PC-9 (cell line): ENCODE measurements at regions not wholly inside any gene's neighbourhood (a gene's known extent, or its start where the extent isn't known, plus 50 kb on each side); places are given as distances from the start of the nearest gene placed in this dataset.
"Not testable (repeated sequence)": the region's sequence is repeated elsewhere in the genome, so short reads cannot be mapped to it uniquely, and the experiment has no call there.

Source experiments
- EZH2 ChIP-seq: fragments of 200-600 bp; sonication (generic); IDR thresholded peaks from 2 replicates; pipeline ENCODE4 v1.8.0; 2017; ENCODE audit warnings: antibody characterized with exemption, low read depth
- TF ChIP-seq, protein P1 (sequence below): fragments of 200-600 bp; sonication (generic); conservative IDR thresholded peaks from 2 replicates; pipeline ENCODE4 v1.6.1; 2017; ENCODE audit warnings: mixed run types, antibody characterized with exemption, mild to moderate bottlenecking, moderate library complexity

- TF ChIP-seq, protein P1, sequence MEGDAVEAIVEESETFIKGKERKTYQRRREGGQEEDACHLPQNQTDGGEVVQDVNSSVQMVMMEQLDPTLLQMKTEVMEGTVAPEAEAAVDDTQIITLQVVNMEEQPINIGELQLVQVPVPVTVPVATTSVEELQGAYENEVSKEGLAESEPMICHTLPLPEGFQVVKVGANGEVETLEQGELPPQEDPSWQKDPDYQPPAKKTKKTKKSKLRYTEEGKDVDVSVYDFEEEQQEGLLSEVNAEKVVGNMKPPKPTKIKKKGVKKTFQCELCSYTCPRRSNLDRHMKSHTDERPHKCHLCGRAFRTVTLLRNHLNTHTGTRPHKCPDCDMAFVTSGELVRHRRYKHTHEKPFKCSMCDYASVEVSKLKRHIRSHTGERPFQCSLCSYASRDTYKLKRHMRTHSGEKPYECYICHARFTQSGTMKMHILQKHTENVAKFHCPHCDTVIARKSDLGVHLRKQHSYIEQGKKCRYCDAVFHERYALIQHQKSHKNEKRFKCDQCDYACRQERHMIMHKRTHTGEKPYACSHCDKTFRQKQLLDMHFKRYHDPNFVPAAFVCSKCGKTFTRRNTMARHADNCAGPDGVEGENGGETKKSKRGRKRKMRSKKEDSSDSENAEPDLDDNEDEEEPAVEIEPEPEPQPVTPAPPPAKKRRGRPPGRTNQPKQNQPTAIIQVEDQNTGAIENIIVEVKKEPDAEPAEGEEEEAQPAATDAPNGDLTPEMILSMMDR, result not testable (repeated sequence)
- TF ChIP-seq EZH2, result not testable (repeated sequence)
Observed at GRCh38 chr1:120609015-120609573, 114.7 kb upstream of the NBPF26 start.
